DND-41 (cell line): ENCODE measurements at regions not wholly inside any gene's neighbourhood (a gene's known extent, or its start where the extent isn't known, plus 50 kb on each side); places are given as distances from the start of the nearest gene placed in this dataset.

ENCODE experiments used
- ATAC-seq: fragments of 200-7000 bp; cut with Tn5 transposase; 3 replicates; pipeline ENCODE4 v1.9.1; 2021; ENCODE audit warnings: low read depth; ENCODE audit not compliant: insufficient read depth
- DNase-seq: peaks from one replicate; pipeline ENCODE4 v3.0.0-alpha.2; 2020
- H2AFZ ChIP-seq: 2 replicates; pipeline ENCODE4 v1.6.0; 2012; ENCODE audit warnings: low read depth, low read length
- H3K27ac ChIP-seq: 2 replicates; pipeline ENCODE4 v1.5.1; 2012; ENCODE audit warnings: low read length, inconsistent platforms
- H3K27me3 ChIP-seq: fragments of 200-600 bp; sonication (generic); 2 replicates; pipeline ENCODE4 v1.6.0; 2012; ENCODE audit warnings: low read length, mild to moderate bottlenecking, inconsistent platforms; ENCODE audit not compliant: insufficient read depth, poor library complexity
- H3K36me3 ChIP-seq: 2 replicates; pipeline ENCODE4 v1.5.1; 2012; ENCODE audit warnings: low read length, inconsistent platforms; ENCODE audit not compliant: insufficient read depth
- H3K4me1 ChIP-seq: 2 replicates; pipeline ENCODE4 v1.5.1; 2012; ENCODE audit warnings: mild to moderate bottlenecking, low read length; ENCODE audit not compliant: insufficient read depth
- H3K4me2 ChIP-seq: 2 replicates; pipeline ENCODE4 v1.6.0; 2012; ENCODE audit warnings: mild to moderate bottlenecking, moderate library complexity, low read length, inconsistent platforms; ENCODE audit not compliant: insufficient read depth
- H3K4me3 ChIP-seq, 2 experiments: fragments of 200-600 bp in 1 of 2; shearing (Covaris generic) in 1 of 2; 2 replicates each; pipeline ENCODE4 v1.5.1; 2012 to 2016; ENCODE audit warnings: inconsistent platforms in 2 of 2, low read length in 2 of 2, mild to moderate bottlenecking in 2 of 2, low read depth in 1 of 2, moderate library complexity in 1 of 2
- H3K79me2 ChIP-seq: 2 replicates; pipeline ENCODE4 v1.6.0; 2012; ENCODE audit warnings: low read length, inconsistent platforms; ENCODE audit not compliant: insufficient read depth
- H3K9ac ChIP-seq: 2 replicates; pipeline ENCODE4 v1.6.0; 2012; ENCODE audit warnings: low read depth, mild to moderate bottlenecking, inconsistent platforms, low read length, moderate library complexity
- H3K9me3 ChIP-seq: 2 replicates; pipeline ENCODE4 v1.5.1; 2012; ENCODE audit warnings: low read length, moderate library complexity, mild to moderate bottlenecking, inconsistent platforms; ENCODE audit not compliant: insufficient read depth, severe bottlenecking
- H4K20me1 ChIP-seq: 2 replicates; pipeline ENCODE4 v1.6.0; 2012; ENCODE audit warnings: low read length; ENCODE audit not compliant: insufficient read depth
- EZH2 ChIP-seq: IDR thresholded peaks from 3 replicates; pipeline ENCODE4 v1.6.1; 2012; ENCODE audit warnings: borderline replicate concordance, low read depth, mild to moderate bottlenecking, moderate library complexity, low read length, inconsistent platforms; ENCODE audit not compliant: severe bottlenecking
- TF ChIP-seq, protein P1 (sequence below): IDR thresholded peaks from 2 replicates; pipeline ENCODE4 v1.5.1; 2012; ENCODE audit warnings: borderline replicate concordance, low read length, moderate library complexity, mild to moderate bottlenecking; ENCODE audit not compliant: poor library complexity, severe bottlenecking; ENCODE audit errors: extremely low read depth

- H3K4me1 ChIP-seq: peaks cover 23% of the 10 kb centered on the region
- H3K4me2 ChIP-seq: no peak overlapping the region
- TF ChIP-seq, protein P1, sequence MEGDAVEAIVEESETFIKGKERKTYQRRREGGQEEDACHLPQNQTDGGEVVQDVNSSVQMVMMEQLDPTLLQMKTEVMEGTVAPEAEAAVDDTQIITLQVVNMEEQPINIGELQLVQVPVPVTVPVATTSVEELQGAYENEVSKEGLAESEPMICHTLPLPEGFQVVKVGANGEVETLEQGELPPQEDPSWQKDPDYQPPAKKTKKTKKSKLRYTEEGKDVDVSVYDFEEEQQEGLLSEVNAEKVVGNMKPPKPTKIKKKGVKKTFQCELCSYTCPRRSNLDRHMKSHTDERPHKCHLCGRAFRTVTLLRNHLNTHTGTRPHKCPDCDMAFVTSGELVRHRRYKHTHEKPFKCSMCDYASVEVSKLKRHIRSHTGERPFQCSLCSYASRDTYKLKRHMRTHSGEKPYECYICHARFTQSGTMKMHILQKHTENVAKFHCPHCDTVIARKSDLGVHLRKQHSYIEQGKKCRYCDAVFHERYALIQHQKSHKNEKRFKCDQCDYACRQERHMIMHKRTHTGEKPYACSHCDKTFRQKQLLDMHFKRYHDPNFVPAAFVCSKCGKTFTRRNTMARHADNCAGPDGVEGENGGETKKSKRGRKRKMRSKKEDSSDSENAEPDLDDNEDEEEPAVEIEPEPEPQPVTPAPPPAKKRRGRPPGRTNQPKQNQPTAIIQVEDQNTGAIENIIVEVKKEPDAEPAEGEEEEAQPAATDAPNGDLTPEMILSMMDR: no peak
- H2AFZ ChIP-seq: no peak overlapping the region
- H4K20me1 ChIP-seq: no peaks in the 10 kb centered on the region
- H3K36me3 ChIP-seq: no peaks in the 10 kb centered on the region
- ATAC-seq (peak; percentile 93), DNase-seq (peak; percentile 61)
- no peaks in the 10 kb centered on the region for H3K27me3 ChIP-seq
- no peaks in the 10 kb centered on the region for H3K79me2 ChIP-seq
- peak overlapping the region; percentile 42 for H3K27ac ChIP-seq
- no peak overlapping the region for H3K9ac ChIP-seq
- peaks cover 4% of the 10 kb centered on the region for H3K9me3 ChIP-seq
- no peak overlapping the region for H3K4me3 ChIP-seq
These were observed 172.1 kb upstream of the ADAMTS9 start for GRCh38 chr3:64859625-64860535.

DNA sequence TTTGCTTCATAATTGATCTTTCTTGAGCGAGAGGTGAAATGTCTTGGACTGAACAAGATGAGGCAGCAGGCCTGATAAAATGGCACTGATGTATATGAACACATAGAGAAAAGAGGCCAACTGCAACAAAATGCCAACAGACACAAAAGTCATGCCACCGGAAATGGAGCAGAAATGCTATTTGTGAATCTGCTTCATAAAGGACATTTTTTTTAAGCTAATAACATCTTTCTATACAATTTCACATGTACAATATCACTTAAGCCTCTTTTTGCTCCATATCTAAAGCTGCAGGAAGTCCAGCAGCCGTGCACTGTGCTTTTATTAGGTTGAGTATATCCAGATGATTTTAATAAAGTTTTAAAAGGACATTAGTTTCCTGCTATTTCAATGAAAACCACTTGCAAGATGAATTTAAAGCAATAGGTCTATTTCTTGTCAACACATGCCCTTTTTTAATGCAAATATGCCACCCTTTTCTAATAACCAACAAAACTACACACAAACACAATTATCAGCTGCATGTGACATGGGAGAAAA lies 169.2 kb upstream of the ADAMTS9 start:
- no peak overlapping the region for H3K27ac ChIP-seq
- H2AFZ ChIP-seq: no peak overlapping the region
- TF ChIP-seq, protein P1: no peak
- TF ChIP-seq EZH2: no peak
- no peak for ATAC-seq
- H3K79me2 ChIP-seq: no peaks in the 10 kb centered on the region
- no peaks in the 10 kb centered on the region for H4K20me1 ChIP-seq
- no peak overlapping the region for H3K4me2 ChIP-seq
- no peak for DNase-seq
- H3K4me3 ChIP-seq: no peak overlapping the region
- H3K9me3 ChIP-seq: no peaks in the 10 kb centered on the region
- no peak overlapping the region for H3K9ac ChIP-seq
- H3K4me1 ChIP-seq: peaks cover 23% of the 10 kb centered on the region
- no peaks in the 10 kb centered on the region for H3K36me3 ChIP-seq
- H3K27me3 ChIP-seq: no peaks in the 10 kb centered on the region

- no peaks in the 10 kb centered on the region for H3K9me3 ChIP-seq
- H4K20me1 ChIP-seq: no peaks in the 10 kb centered on the region
- H3K4me1 ChIP-seq: peaks cover 23% of the 10 kb centered on the region
- no peak overlapping the region for H3K4me3 ChIP-seq
- H2AFZ ChIP-seq: no peak overlapping the region
- H3K36me3 ChIP-seq: no peaks in the 10 kb centered on the region
- H3K27ac ChIP-seq: no peak overlapping the region
- no peak overlapping the region for H3K9ac ChIP-seq
- no peak for ATAC-seq
- H3K27me3 ChIP-seq: no peaks in the 10 kb centered on the region
- TF ChIP-seq, protein P1: no peak
- no peak for TF ChIP-seq EZH2
- no peak for DNase-seq
- H3K4me2 ChIP-seq: no peak overlapping the region
- no peaks in the 10 kb centered on the region for H3K79me2 ChIP-seq
These were observed 168.3 kb upstream of the ADAMTS9 start for GRCh38 chr3:64856106-64856505.
